Sigmoid colon (tissue), 6 donors: ENCODE measurements at regions not wholly inside any gene's neighbourhood (a gene's known extent, or its start where the extent isn't known, plus 50 kb on each side); places are given as distances from the start of the nearest gene placed in this dataset.

Experiments used
- DNase-seq: peaks from one replicate; pipeline ENCODE4 v3.0.0-alpha.2; 2019
- H3K27ac ChIP-seq, 4 donors: fragments of 200-600 bp; sonication (generic); one replicate each; pipeline ENCODE4 v1.5.1; 2016 to 2019; ENCODE audit warnings: mild to moderate bottlenecking in 1 of 4
- H3K27me3 ChIP-seq, 3 donors: fragments of 200-600 bp; sonication (generic); one replicate each; pipeline ENCODE4 v1.5.1; 2019; ENCODE audit warnings: mild to moderate bottlenecking in 1 of 3
- H3K36me3 ChIP-seq, 4 donors: fragments of 200-600 bp; sonication (generic); one replicate each; pipeline ENCODE4 v1.5.1; 2016 to 2019
- H3K4me1 ChIP-seq, 4 donors: fragments of 200-600 bp; sonication (generic); one replicate each; pipeline ENCODE4 v1.5.1; 2017 to 2019
- H3K4me3 ChIP-seq, 4 donors: fragments of 200-600 bp; sonication (generic); one replicate each; pipeline ENCODE4 v1.5.1; 2017 to 2019; ENCODE audit warnings: mild to moderate bottlenecking in 2 of 4, moderate library complexity in 1 of 4
- H3K9me3 ChIP-seq, 4 donors: fragments of 200-600 bp in 3 of 4; sonication (generic) in 3 of 4; one replicate each; pipeline versions ENCODE4 v1.5.1 to v1.6.1; 2013 to 2019
- CTCF ChIP-seq, 4 experiments: fragments of 450-650 bp in 3 of 4; fragments of 200-600 bp in 1 of 4; IDR thresholded peaks; one replicate each; pipeline ENCODE4 v1.5.1; 2016 to 2019; ENCODE audit warnings: antibody characterized with exemption in 4 of 4, mild to moderate bottlenecking in 3 of 4, moderate library complexity in 2 of 4
- EP300 ChIP-seq, 4 donors: sonication (generic); formaldehyde crosslinking; IDR thresholded peaks; one replicate each; pipeline ENCODE4 v1.6.1; 2017; ENCODE audit warnings: antibody characterized with exemption in 4 of 4
- POLR2A ChIP-seq, 2 donors: fragments of 450-650 bp; IDR thresholded peaks; one replicate each; pipeline ENCODE4 v1.6.1; 2016; ENCODE audit warnings: antibody characterized with exemption in 2 of 2, mild to moderate bottlenecking in 2 of 2, moderate library complexity in 2 of 2
- POLR2AphosphoS5 ChIP-seq, 4 donors: sonication (generic); formaldehyde crosslinking; IDR thresholded peaks; one replicate each; pipeline ENCODE4 v1.6.1; 2017; ENCODE audit warnings: antibody characterized with exemption in 4 of 4
- WGBS, 2 donors: extraction: QIAGEN DNeasy Blood & Tissue Kit; methylation state at CpG; one replicate each; pipeline ENCODE4 v1.1.7; 2013; 5-methylcytosine and 5-hydroxymethylcytosine counted together
- intact Hi-C: fragments of 100-400 bp; cut with DNase I; formaldehyde crosslinking; loops from one replicate; pipeline ENCODE4 v1.15.1; 2023
- donor health status: healthy with polysubstance abuse.
- donor health status: healthy.

GRCh38 chr1:201663491-201664113 lies 124.7 kb downstream of the NAV1 start:
- H3K27ac ChIP-seq, result no peak overlapping the region
- no peaks in the 10 kb centered on the region for H3K27me3 ChIP-seq
- peaks cover 0 to 7% (median 0%) of the 10 kb centered on the region in 4 donors for H3K4me1 ChIP-seq
- DNase-seq, result no peak
- H3K36me3 ChIP-seq, result no peaks in the 10 kb centered on the region
- intact Hi-C loops, result loop anchor here (10.0 kb wide), 1 partner anchor 1571 kb away; no protein-coding TSS in a partner anchor
- no peak overlapping the region for H3K4me3 ChIP-seq
- TF ChIP-seq POLR2AphosphoS5 (IDR thresholded peaks at IDR 0.05) (no peak), EP300 (IDR thresholded peaks at IDR 0.05) (no peak), CTCF (IDR thresholded peaks at IDR 0.05) (no peak), POLR2A (IDR thresholded peaks at IDR 0.05) (no peak)
- 88 to 90% methylated on average over 5 of the region's 5 CpGs for WGBS, 2 donors
- no peaks in the 10 kb centered on the region for H3K9me3 ChIP-seq

- Histone ChIP-seq H3K36me3 (no peaks in the 10 kb centered on the region), H3K4me3 (no peak overlapping the region), H3K4me1 (peaks cover 0 to 1% (median 0%) of the 10 kb centered on the region in 4 donors), H3K9me3 (no peaks in the 10 kb centered on the region), H3K27me3 (no peaks in the 10 kb centered on the region), H3K27ac (no peak overlapping the region)
- no peak for DNase-seq
- intact Hi-C loops, result loop anchor here (10.0 kb wide), 1 partner anchor 1570 kb away; no protein-coding TSS in a partner anchor
- 81 to 93% methylated on average over 8 of the region's 8 CpGs for WGBS, 2 donors
- TF ChIP-seq EP300 (IDR thresholded peaks at IDR 0.05) (no peak), POLR2A (IDR thresholded peaks at IDR 0.05) (no peak), POLR2AphosphoS5 (IDR thresholded peaks at IDR 0.05) (no peak), CTCF (IDR thresholded peaks at IDR 0.05) (no peak)
Measured at GRCh38 chr1:201665036-201665435, 126.1 kb downstream of the NAV1 start.

- Histone ChIP-seq H3K9me3 (no peaks in the 10 kb centered on the region), H3K27me3 (no peaks in the 10 kb centered on the region), H3K27ac (no peak overlapping the region), H3K4me1 (no peaks in the 10 kb centered on the region), H3K36me3 (no peaks in the 10 kb centered on the region), H3K4me3 (no peak overlapping the region)
- 92 to 93% methylated on average over 5 of the region's 5 CpGs for WGBS, 2 donors
- TF ChIP-seq POLR2A (IDR thresholded peaks at IDR 0.05), result no peak
- TF ChIP-seq POLR2AphosphoS5 (IDR thresholded peaks at IDR 0.05), result no peak
- no peak for TF ChIP-seq CTCF (IDR thresholded peaks at IDR 0.05)
- no peak for TF ChIP-seq EP300 (IDR thresholded peaks at IDR 0.05)
- intact Hi-C loops, result loop anchor here (10.0 kb wide), 1 partner anchor 1569 kb away; no protein-coding TSS in a partner anchor
- DNase-seq, result no peak
Measured at GRCh38 chr1:201666102-201666501, 127.2 kb downstream of the NAV1 start.

- intact Hi-C loops, result loop anchor here (10.0 kb wide), 1 partner anchor 1568 kb away; no protein-coding TSS in a partner anchor
- no peak overlapping the region for H3K4me3 ChIP-seq
- 94 to 98% methylated on average over 5 of the region's 5 CpGs for WGBS, 2 donors
Measured at GRCh38 chr1:201666645-201667044, 127.7 kb downstream of the NAV1 start.

More at GRCh38 chr1:201666645-201667044, 127.7 kb downstream of the NAV1 start:
- Histone ChIP-seq H3K27ac (no peak overlapping the region), H3K9me3 (no peaks in the 10 kb centered on the region), H3K27me3 (no peaks in the 10 kb centered on the region), H3K36me3 (no peaks in the 10 kb centered on the region), H3K4me1 (peaks cover 0 to 4% (median 0%) of the 10 kb centered on the region in 4 donors)
- no peak for TF ChIP-seq POLR2A (IDR thresholded peaks at IDR 0.05)
- TF ChIP-seq POLR2AphosphoS5 (IDR thresholded peaks at IDR 0.05), result no peak
- TF ChIP-seq EP300 (IDR thresholded peaks at IDR 0.05), result no peak
- TF ChIP-seq CTCF (IDR thresholded peaks at IDR 0.05), result no peak
- DNase-seq, result no peak
